H9 (cell line): ENCODE measurements at regions not wholly inside any gene's neighbourhood (a gene's known extent, or its start where the extent isn't known, plus 50 kb on each side); places are given as distances from the start of the nearest gene placed in this dataset.

Experiments used
- DNase-seq: peaks from one replicate; pipeline ENCODE4 v3.0.0-alpha.2; 2017
- H2AFZ ChIP-seq: one replicate; pipeline ENCODE4 v1.6.1; 2013; ENCODE audit warnings: mild to moderate bottlenecking, low read length, control low read depth, moderate library complexity
- H2AK5ac ChIP-seq: 2 replicates; pipeline ENCODE4 v1.6.1; 2013; ENCODE audit warnings: low read length, control low read depth, mixed read lengths; ENCODE audit not compliant: insufficient read length
- H2BK120ac ChIP-seq: one replicate; pipeline ENCODE4 v1.6.1; 2013; ENCODE audit warnings: low read depth, mild to moderate bottlenecking, low read length, control low read depth, inconsistent platforms; ENCODE audit not compliant: poor library complexity, severe bottlenecking
- H2BK12ac ChIP-seq: 2 replicates; pipeline ENCODE4 v1.6.1; 2013; ENCODE audit warnings: low read length, control low read depth, mixed read lengths, low read depth; ENCODE audit not compliant: insufficient read length
- H2BK15ac ChIP-seq: 2 replicates; pipeline ENCODE4 v1.6.1; 2013; ENCODE audit warnings: low read depth, low read length, control low read depth
- H2BK20ac ChIP-seq: one replicate; pipeline ENCODE4 v1.6.1; 2013; ENCODE audit warnings: low read depth, mild to moderate bottlenecking, low read length, control low read depth, inconsistent platforms; ENCODE audit not compliant: poor library complexity, severe bottlenecking
- H2BK5ac ChIP-seq: 2 replicates; pipeline ENCODE4 v1.6.1; 2013; ENCODE audit warnings: low read length, control low read depth, mixed read lengths; ENCODE audit not compliant: insufficient read length
- H3K14ac ChIP-seq: 2 replicates; pipeline ENCODE4 v1.6.1; 2013; ENCODE audit warnings: low read length, control low read depth; ENCODE audit not compliant: insufficient read depth
- H3K18ac ChIP-seq: 2 replicates; pipeline ENCODE4 v1.6.1; 2013; ENCODE audit warnings: low read depth, mild to moderate bottlenecking, mixed read lengths, low read length, control low read depth; ENCODE audit not compliant: insufficient read length
- H3K23ac ChIP-seq: 2 replicates; pipeline ENCODE4 v1.6.1; 2013; ENCODE audit warnings: low read length, control low read depth, mixed read lengths, low read depth; ENCODE audit not compliant: insufficient read length
- H3K23me2 ChIP-seq: 2 replicates; pipeline ENCODE4 v1.6.1; 2013; ENCODE audit warnings: low read depth, mild to moderate bottlenecking, mixed read lengths, low read length, control low read depth; ENCODE audit not compliant: insufficient read length, poor library complexity, severe bottlenecking
- H3K27ac ChIP-seq: 2 replicates; pipeline ENCODE4 v1.5.1; 2013; ENCODE audit warnings: low read length, control low read depth, mixed read lengths, low read depth; ENCODE audit not compliant: insufficient read length
- H3K27me3 ChIP-seq: 2 replicates; pipeline ENCODE4 v1.6.1; 2013; ENCODE audit warnings: low read length, control low read depth, inconsistent platforms; ENCODE audit not compliant: insufficient read depth
- H3K4ac ChIP-seq: 2 replicates; pipeline ENCODE4 v1.6.1; 2013; ENCODE audit warnings: low read depth, mild to moderate bottlenecking, control low read depth, inconsistent platforms, low read length, moderate library complexity
- H3K4me1 ChIP-seq: 2 replicates; pipeline ENCODE4 v1.6.1; 2013; ENCODE audit warnings: low read length, control low read depth, inconsistent platforms; ENCODE audit not compliant: insufficient read depth
- H3K4me2 ChIP-seq: 2 replicates; pipeline ENCODE4 v1.6.1; 2013; ENCODE audit warnings: low read length, control low read depth, mixed read lengths; ENCODE audit not compliant: insufficient read length, insufficient read depth
- H3K56ac ChIP-seq: 2 replicates; pipeline ENCODE4 v1.6.1; 2013; ENCODE audit warnings: low read depth, mild to moderate bottlenecking, mixed read lengths, low read length, control low read depth; ENCODE audit not compliant: insufficient read length
- H3K79me1 ChIP-seq: 2 replicates; pipeline ENCODE4 v1.6.1; 2013; ENCODE audit warnings: low read depth, mild to moderate bottlenecking, moderate library complexity, low read length, control low read depth, inconsistent platforms; ENCODE audit not compliant: insufficient read depth, poor library complexity, severe bottlenecking
- H3K79me2 ChIP-seq: 2 replicates; pipeline ENCODE4 v1.6.1; 2013; ENCODE audit warnings: low read length, control low read depth, inconsistent platforms; ENCODE audit not compliant: insufficient read depth
- H3K9ac ChIP-seq: 2 replicates; pipeline ENCODE4 v1.6.1; 2013; ENCODE audit warnings: low read length, control low read depth, mixed read lengths; ENCODE audit not compliant: insufficient read length; ENCODE audit errors: extremely low read depth
- H3K9me3 ChIP-seq: one replicate; pipeline ENCODE4 v1.6.1; 2013; ENCODE audit warnings: low read depth, low read length, inconsistent platforms; ENCODE audit not compliant: control insufficient read depth
- H3T11ph ChIP-seq: one replicate; pipeline ENCODE4 v1.6.1; 2013; ENCODE audit warnings: mild to moderate bottlenecking, low read length, control low read depth, inconsistent platforms
- H4K20me1 ChIP-seq: one replicate; pipeline ENCODE4 v1.6.1; 2013; ENCODE audit not compliant: control insufficient read depth, insufficient read length, insufficient read depth
- H4K5ac ChIP-seq: 2 replicates; pipeline ENCODE4 v1.6.1; 2013; ENCODE audit warnings: low read depth, mild to moderate bottlenecking, mixed read lengths, low read length, control low read depth; ENCODE audit not compliant: insufficient read length
- H4K8ac ChIP-seq: replicated peaks from 2 replicates; pipeline ENCODE4 v1.6.1; 2013; ENCODE audit warnings: low read length, control low read depth, mixed read lengths, low read depth; ENCODE audit not compliant: insufficient read length
- H4K91ac ChIP-seq: 2 replicates; pipeline ENCODE4 v1.6.1; 2013; ENCODE audit warnings: low read depth, mild to moderate bottlenecking, moderate library complexity, mixed read lengths, low read length, control low read depth; ENCODE audit not compliant: insufficient read length
- H3K27ac Mint-ChIP-seq, 3 experiments: 2 replicates in 2 of 3; 3 replicates in 1 of 3; pipeline ENCODE4 v1.8.0; 2020 to 2021; ENCODE audit warnings: mixed read lengths in 3 of 3, mild to moderate bottlenecking in 1 of 3, moderate library complexity in 1 of 3
- H3K27me3 Mint-ChIP-seq: 2 replicates; pipeline ENCODE4 v1.8.0; 2021; ENCODE audit warnings: low read depth, mild to moderate bottlenecking, moderate library complexity, mixed read lengths
- H3K36me3 Mint-ChIP-seq, 3 experiments: 2 replicates in 2 of 3; 3 replicates in 1 of 3; pipeline ENCODE4 v1.8.0; 2020 to 2021; ENCODE audit warnings: low read depth in 3 of 3, mixed read lengths in 3 of 3; ENCODE audit not compliant: insufficient read depth in 1 of 3
- H3K4me1 Mint-ChIP-seq, 2 experiments: 2 replicates each; pipeline ENCODE4 v1.8.0; 2020; ENCODE audit warnings: mixed read lengths in 2 of 2
- H3K4me3 Mint-ChIP-seq, 2 experiments: 2 replicates in 1 of 2; 3 replicates in 1 of 2; pipeline ENCODE4 v1.8.0; 2020 to 2021; ENCODE audit warnings: mild to moderate bottlenecking in 2 of 2, mixed read lengths in 2 of 2, moderate library complexity in 1 of 2
- H3K9me3 Mint-ChIP-seq, 2 experiments: 2 replicates in 1 of 2; 3 replicates in 1 of 2; pipeline ENCODE4 v1.8.0; 2020; ENCODE audit warnings: mild to moderate bottlenecking in 2 of 2, mixed read lengths in 2 of 2, moderate library complexity in 1 of 2
- CTCF ChIP-seq: fragments of 200-600 bp; sonication (generic); conservative IDR thresholded peaks from 3 replicates; pipeline ENCODE4 v1.8.0; 2021; ENCODE audit warnings: antibody characterized with exemption, mild to moderate bottlenecking
- WGBS: extraction: QIAGEN DNeasy Blood & Tissue Kit; methylation state at CpG from one replicate; pipeline ENCODE4 v1.1.7; 2013; ENCODE audit warnings: missing lambda C conversion rate, low lambda C conversion rate, mixed read lengths; ENCODE audit not compliant: insufficient read length; ENCODE audit errors: extremely low coverage; 5-methylcytosine and 5-hydroxymethylcytosine counted together

- no peak overlapping the region for H4K5ac ChIP-seq
- H3K23ac ChIP-seq, result no peak overlapping the region
- H2AK5ac ChIP-seq, result no peak overlapping the region
- H2BK12ac ChIP-seq, result no peak overlapping the region
- Mint-ChIP-seq H3K4me3 (no peak overlapping the region), H3K27ac (no peak overlapping the region), H3K9me3 (no peaks in the 10 kb centered on the region), H3K4me1 (no peaks in the 10 kb centered on the region), H3K36me3 (peaks cover 17 to 36% (median 23%) of the 10 kb centered on the region in 3 experiments; a peak in 6 of 7 replicates), H3K27me3 (no peaks in the 10 kb centered on the region)
- H3K4me2 ChIP-seq, result no peak overlapping the region
- no peak overlapping the region for H2BK20ac ChIP-seq
- WGBS, result no CpG with 5 or more reads among the region's 4 CpGs
- no peak overlapping the region for H3K27ac ChIP-seq
- no peak overlapping the region for H4K8ac ChIP-seq
- no peak overlapping the region for H2BK5ac ChIP-seq
- H2AFZ ChIP-seq, result no peak overlapping the region
- no peak for DNase-seq
- no peak overlapping the region for H3K4ac ChIP-seq
- H3K4me1 ChIP-seq, result no peaks in the 10 kb centered on the region
- H2BK120ac ChIP-seq, result no peak overlapping the region
- H4K20me1 ChIP-seq, result no peaks in the 10 kb centered on the region
- no peak overlapping the region for H3K56ac ChIP-seq
- no peak overlapping the region for H4K91ac ChIP-seq
- H3K27me3 ChIP-seq, result no peaks in the 10 kb centered on the region
- H3K79me1 ChIP-seq, result no peaks in the 10 kb centered on the region
- no peaks in the 10 kb centered on the region for H3K23me2 ChIP-seq
- H3K79me2 ChIP-seq, result no peaks in the 10 kb centered on the region
- no peak overlapping the region for H2BK15ac ChIP-seq
- H3T11ph ChIP-seq, result no peak overlapping the region
- no peak overlapping the region for H3K9ac ChIP-seq
- no peak overlapping the region for H3K18ac ChIP-seq
- no peak for TF ChIP-seq CTCF
- no peak overlapping the region for H3K14ac ChIP-seq
- H3K9me3 ChIP-seq, result no peaks in the 10 kb centered on the region
These were observed 56.5 kb downstream of the EPRS1 start for GRCh38 chr1:219989766-219990165.
